IMR-90 (cell line): ENCODE measurements at regions not wholly inside any gene's neighbourhood (a gene's known extent, or its start where the extent isn't known, plus 50 kb on each side); places are given as distances from the start of the nearest gene placed in this dataset.

Experiments
- ATAC-seq: fragments of 200-7000 bp; cut with Tn5 transposase; 2 replicates; pipeline ENCODE4 v1.9.1; 2020; ENCODE audit warnings: low read depth, mild to moderate bottlenecking, moderate library complexity
- BruUV-seq: library from RNA; stranded (reverse); fragments of 400-500 nt; replicated peaks from 2 replicates; lab custom pipeline; 2021; lab: Mats Ljungman, UMichigan
- CTCF ChIA-PET: fragments of 300-600 bp; formaldehyde crosslinking; extraction: SDS; loops from one replicate; lab custom pipeline; 2021; ENCODE audit warnings: antibody characterized with exemption; lab: Yijun Ruan, JAX
- POLR2A ChIA-PET: fragments of 300-600 bp; sonication (Branson Sonifier 250); formaldehyde crosslinking; loops from one replicate; lab custom pipeline; 2022; ENCODE audit warnings: antibody characterized with exemption; ENCODE audit not compliant: unreplicated experiment; lab: Charles Lee
- DNase-seq: peaks from one replicate; pipeline ENCODE4 v3.0.0; 2013
- H2AFZ ChIP-seq: replicated peaks from 2 replicates; pipeline ENCODE3; 2013; ENCODE audit warnings: low read length, mild to moderate bottlenecking; ENCODE audit not compliant: poor library complexity
- H2AK5ac ChIP-seq: 2 replicates; pipeline ENCODE4 v1.6.1; 2013; ENCODE audit warnings: low read depth, low read length, inconsistent platforms
- H2AK9ac ChIP-seq: replicated peaks from 2 replicates; pipeline ENCODE3; 2013; ENCODE audit warnings: mild to moderate bottlenecking, low read depth, low read length, moderate library complexity; ENCODE audit not compliant: poor library complexity
- H2BK120ac ChIP-seq: 2 replicates; pipeline ENCODE4 v1.6.1; 2013; ENCODE audit warnings: low read depth, low read length, inconsistent platforms
- H2BK15ac ChIP-seq: 3 replicates; pipeline ENCODE4 v1.6.1; 2013; ENCODE audit warnings: low read depth, low read length, inconsistent platforms
- H2BK20ac ChIP-seq: 2 replicates; pipeline ENCODE4 v1.6.1; 2013; ENCODE audit warnings: low read depth, mild to moderate bottlenecking, inconsistent platforms, low read length, moderate library complexity
- H2BK5ac ChIP-seq: 2 replicates; pipeline ENCODE4 v1.6.1; 2013; ENCODE audit warnings: mild to moderate bottlenecking, low read depth, low read length, inconsistent platforms; ENCODE audit not compliant: poor library complexity, severe bottlenecking
- H3K14ac ChIP-seq: replicated peaks from 2 replicates; pipeline ENCODE4 v1.6.1; 2013; ENCODE audit warnings: low read depth, low read length, inconsistent platforms
- H3K18ac ChIP-seq: 2 replicates; pipeline ENCODE4 v1.6.1; 2013; ENCODE audit warnings: low read depth, low read length, control low read depth
- H3K23ac ChIP-seq: 2 replicates; pipeline ENCODE4 v1.6.1; 2013; ENCODE audit warnings: low read depth, low read length, inconsistent platforms
- H3K27ac ChIP-seq: 2 replicates; pipeline ENCODE4 v1.5.1; 2013; ENCODE audit warnings: mild to moderate bottlenecking, control low read depth, low read length; ENCODE audit not compliant: insufficient read depth
- H3K27me3 ChIP-seq: 2 replicates; pipeline ENCODE4 v1.6.1; 2013; ENCODE audit warnings: low read length; ENCODE audit not compliant: control insufficient read depth, insufficient read depth
- H3K36me3 ChIP-seq: 2 replicates; pipeline ENCODE4 v1.6.1; 2013; ENCODE audit warnings: low read length, mixed read lengths; ENCODE audit not compliant: control insufficient read depth, insufficient read depth
- H3K4ac ChIP-seq: 2 replicates; pipeline ENCODE4 v1.6.1; 2013; ENCODE audit warnings: low read depth, low read length, inconsistent platforms
- H3K4me1 ChIP-seq: 2 replicates; pipeline ENCODE4 v1.6.1; 2013; ENCODE audit warnings: low read length, mixed read lengths; ENCODE audit not compliant: control insufficient read depth, insufficient read depth
- H3K4me2 ChIP-seq: 2 replicates; pipeline ENCODE4 v1.6.1; 2013; ENCODE audit warnings: low read depth, mild to moderate bottlenecking, control low read depth, low read length, moderate library complexity
- H3K4me3 ChIP-seq: 2 replicates; pipeline ENCODE4 v1.5.1; 2013; ENCODE audit warnings: low read depth, mild to moderate bottlenecking, control low read depth, low read length, moderate library complexity; ENCODE audit not compliant: insufficient read depth
- H3K56ac ChIP-seq: 2 replicates; pipeline ENCODE4 v1.6.1; 2013; ENCODE audit warnings: low read length, inconsistent platforms; ENCODE audit not compliant: insufficient read depth; ENCODE audit errors: extremely low read depth
- H3K79me1 ChIP-seq, 2 experiments: 2 replicates each; pipeline ENCODE4 v1.6.1; 2013; ENCODE audit warnings: low read length in 2 of 2, inconsistent platforms in 1 of 2, low read depth in 1 of 2
- H3K9ac ChIP-seq: 2 replicates; pipeline ENCODE4 v1.6.1; 2013; ENCODE audit warnings: low read depth, low read length, control low read depth
- H3K9me1 ChIP-seq: 2 replicates; pipeline ENCODE4 v1.6.1; 2013; ENCODE audit warnings: low read length, inconsistent platforms; ENCODE audit not compliant: insufficient read depth
- H3K9me3 ChIP-seq: 2 replicates; pipeline ENCODE4 v1.6.1; 2013; ENCODE audit warnings: low read length; ENCODE audit not compliant: control insufficient read depth, insufficient read depth
- H4K20me1 ChIP-seq: 2 replicates; pipeline ENCODE4 v1.6.1; 2013; ENCODE audit warnings: low read length, inconsistent platforms; ENCODE audit not compliant: insufficient read depth
- H4K5ac ChIP-seq: 2 replicates; pipeline ENCODE4 v1.6.1; 2013; ENCODE audit warnings: mild to moderate bottlenecking, low read depth, low read length, control low read depth
- H4K8ac ChIP-seq, 2 experiments: 2 replicates each; pipeline ENCODE4 v1.6.1; 2013; ENCODE audit warnings: low read depth in 2 of 2, low read length in 2 of 2, control low read depth in 1 of 2, inconsistent platforms in 1 of 2
- H4K91ac ChIP-seq: 2 replicates; pipeline ENCODE4 v1.6.1; 2013; ENCODE audit warnings: low read depth, low read length, inconsistent platforms; ENCODE audit not compliant: insufficient read depth
- CTCF ChIP-seq: conservative IDR thresholded peaks from 2 replicates; pipeline ENCODE4 v1.5.1; 2012; ENCODE audit warnings: mild to moderate bottlenecking, low read depth, low read length, improper control_type of control experiment
- POLR2A ChIP-seq: IDR thresholded peaks from 2 replicates; pipeline ENCODE4 v1.6.1; 2012; ENCODE audit warnings: mild to moderate bottlenecking, low read depth, low read length
- RCOR1 ChIP-seq: IDR thresholded peaks from 2 replicates; pipeline ENCODE4 v1.6.1; 2012; ENCODE audit warnings: mild to moderate bottlenecking, low read length, improper control_type of control experiment; ENCODE audit not compliant: insufficient replicate concordance
- RFX5 ChIP-seq: IDR thresholded peaks from 2 replicates; pipeline ENCODE4 v1.8.0; 2012; ENCODE audit warnings: low read depth, mild to moderate bottlenecking, low read length, moderate library complexity
- WGBS, 2 experiments: methylation state at CpG; one replicate each; pipeline versions ENCODE4 v1.1.5 to v1.1.7; 2013; ENCODE audit warnings: missing lambda C conversion rate in 2 of 2; ENCODE audit not compliant: insufficient read length in 1 of 2; ENCODE audit errors: extremely low coverage in 2 of 2; 5-methylcytosine and 5-hydroxymethylcytosine counted together
- dilution Hi-C: fragments of 300-500 bp; cut with HindIII; formaldehyde crosslinking; loops from one replicate; pipeline ENCODE4 v1.14.3; 2018; ENCODE audit warnings: low sequenced_read_pairs; ENCODE audit not compliant: unreplicated experiment
- in situ Hi-C: fragments of 300-500 bp; cut with MboI; formaldehyde crosslinking; loops from 3 replicates; pipeline ENCODE4 v1.14.3; 2019; ENCODE audit warnings: low sequenced_read_pairs, inconsistent platforms, mixed read lengths
- intact Hi-C: fragments of 100-400 bp; cut with micrococcal nuclease; formaldehyde crosslinking; loops from 2 replicates; pipeline ENCODE4 v1.10.0; 2022

GRCh38 chr3:181629029-181629428, 82.7 kb upstream of the SOX2 start:
- no peak for TF ChIP-seq CTCF
- no peak for TF ChIP-seq RCOR1
- TF ChIP-seq RFX5, result no peak
- TF ChIP-seq POLR2A, result no peak
- no CpG with 5 or more reads among the region's 1 CpG for WGBS, 2 experiments
- H3K27me3 ChIP-seq, result no peaks in the 10 kb centered on the region
- no peak overlapping the region for H4K5ac ChIP-seq
- H3K9ac ChIP-seq, result no peak overlapping the region
- no peak overlapping the region for H3K4ac ChIP-seq
- H3K79me1 ChIP-seq, result no peaks in the 10 kb centered on the region
- dilution Hi-C loops, result no loop called here
- H2BK15ac ChIP-seq, result no peak overlapping the region
- no peak overlapping the region for H3K56ac ChIP-seq
- no peaks in the 10 kb centered on the region for H3K4me1 ChIP-seq
- no TSS peak for BruUV-seq
- no peak for ATAC-seq
- in situ Hi-C loops, result no loop called here
- no peaks in the 10 kb centered on the region for H4K20me1 ChIP-seq
- POLR2A ChIA-PET, result no interaction called here
- no peak overlapping the region for H4K8ac ChIP-seq
- no peak overlapping the region for H3K23ac ChIP-seq
- H2AFZ ChIP-seq, result no peak overlapping the region
- H3K18ac ChIP-seq, result no peak overlapping the region
- H2BK20ac ChIP-seq, result no peak overlapping the region
- CTCF ChIA-PET, result no interaction called here
- H3K27ac ChIP-seq, result no peak overlapping the region
- peak; percentile 2 for DNase-seq
- no peak overlapping the region for H4K91ac ChIP-seq
- no peak overlapping the region for H2AK5ac ChIP-seq
- no peak overlapping the region for H3K14ac ChIP-seq
- intact Hi-C loops, result no loop called here
- no peak overlapping the region for H3K4me3 ChIP-seq
- no peak overlapping the region for H2AK9ac ChIP-seq
- no peaks in the 10 kb centered on the region for H3K9me1 ChIP-seq
- H2BK5ac ChIP-seq, result no peak overlapping the region
- no peak overlapping the region for H3K4me2 ChIP-seq
- H2BK120ac ChIP-seq, result no peak overlapping the region
- H3K9me3 ChIP-seq, result peaks cover 3% of the 10 kb centered on the region; the same call in 1 of the 2 replicates
- H3K36me3 ChIP-seq, result no peaks in the 10 kb centered on the region
